IMR-90 (cell line): ENCODE measurements at regions not wholly inside any gene's neighbourhood (a gene's known extent, or its start where the extent isn't known, plus 50 kb on each side); places are given as distances from the start of the nearest gene placed in this dataset.

ENCODE experiments used
- ATAC-seq: fragments of 200-7000 bp; cut with Tn5 transposase; 2 replicates; pipeline ENCODE4 v1.9.1; 2020; ENCODE audit warnings: low read depth, mild to moderate bottlenecking, moderate library complexity
- BruUV-seq: library from RNA; stranded (reverse); fragments of 400-500 nt; replicated peaks from 2 replicates; lab custom pipeline; 2021; lab: Mats Ljungman, UMichigan
- CTCF ChIA-PET: fragments of 300-600 bp; formaldehyde crosslinking; extraction: SDS; loops from one replicate; lab custom pipeline; 2021; ENCODE audit warnings: antibody characterized with exemption; lab: Yijun Ruan, JAX
- POLR2A ChIA-PET: fragments of 300-600 bp; sonication (Branson Sonifier 250); formaldehyde crosslinking; loops from one replicate; lab custom pipeline; 2022; ENCODE audit warnings: antibody characterized with exemption; ENCODE audit not compliant: unreplicated experiment; lab: Charles Lee
- DNase-seq: peaks from one replicate; pipeline ENCODE4 v3.0.0; 2013
- H2AFZ ChIP-seq: replicated peaks from 2 replicates; pipeline ENCODE3; 2013; ENCODE audit warnings: low read length, mild to moderate bottlenecking; ENCODE audit not compliant: poor library complexity
- H2AK5ac ChIP-seq: 2 replicates; pipeline ENCODE4 v1.6.1; 2013; ENCODE audit warnings: low read depth, low read length, inconsistent platforms
- H2AK9ac ChIP-seq: replicated peaks from 2 replicates; pipeline ENCODE3; 2013; ENCODE audit warnings: mild to moderate bottlenecking, low read depth, low read length, moderate library complexity; ENCODE audit not compliant: poor library complexity
- H2BK120ac ChIP-seq: 2 replicates; pipeline ENCODE4 v1.6.1; 2013; ENCODE audit warnings: low read depth, low read length, inconsistent platforms
- H2BK15ac ChIP-seq: 3 replicates; pipeline ENCODE4 v1.6.1; 2013; ENCODE audit warnings: low read depth, low read length, inconsistent platforms
- H2BK20ac ChIP-seq: 2 replicates; pipeline ENCODE4 v1.6.1; 2013; ENCODE audit warnings: low read depth, mild to moderate bottlenecking, inconsistent platforms, low read length, moderate library complexity
- H2BK5ac ChIP-seq: 2 replicates; pipeline ENCODE4 v1.6.1; 2013; ENCODE audit warnings: mild to moderate bottlenecking, low read depth, low read length, inconsistent platforms; ENCODE audit not compliant: poor library complexity, severe bottlenecking
- H3K14ac ChIP-seq: replicated peaks from 2 replicates; pipeline ENCODE4 v1.6.1; 2013; ENCODE audit warnings: low read depth, low read length, inconsistent platforms
- H3K18ac ChIP-seq: 2 replicates; pipeline ENCODE4 v1.6.1; 2013; ENCODE audit warnings: low read depth, low read length, control low read depth
- H3K23ac ChIP-seq: 2 replicates; pipeline ENCODE4 v1.6.1; 2013; ENCODE audit warnings: low read depth, low read length, inconsistent platforms
- H3K27ac ChIP-seq: 2 replicates; pipeline ENCODE4 v1.5.1; 2013; ENCODE audit warnings: mild to moderate bottlenecking, control low read depth, low read length; ENCODE audit not compliant: insufficient read depth
- H3K27me3 ChIP-seq: 2 replicates; pipeline ENCODE4 v1.6.1; 2013; ENCODE audit warnings: low read length; ENCODE audit not compliant: control insufficient read depth, insufficient read depth
- H3K36me3 ChIP-seq: 2 replicates; pipeline ENCODE4 v1.6.1; 2013; ENCODE audit warnings: low read length, mixed read lengths; ENCODE audit not compliant: control insufficient read depth, insufficient read depth
- H3K4ac ChIP-seq: 2 replicates; pipeline ENCODE4 v1.6.1; 2013; ENCODE audit warnings: low read depth, low read length, inconsistent platforms
- H3K4me1 ChIP-seq: 2 replicates; pipeline ENCODE4 v1.6.1; 2013; ENCODE audit warnings: low read length, mixed read lengths; ENCODE audit not compliant: control insufficient read depth, insufficient read depth
- H3K4me2 ChIP-seq: 2 replicates; pipeline ENCODE4 v1.6.1; 2013; ENCODE audit warnings: low read depth, mild to moderate bottlenecking, control low read depth, low read length, moderate library complexity
- H3K4me3 ChIP-seq: 2 replicates; pipeline ENCODE4 v1.5.1; 2013; ENCODE audit warnings: low read depth, mild to moderate bottlenecking, control low read depth, low read length, moderate library complexity; ENCODE audit not compliant: insufficient read depth
- H3K56ac ChIP-seq: 2 replicates; pipeline ENCODE4 v1.6.1; 2013; ENCODE audit warnings: low read length, inconsistent platforms; ENCODE audit not compliant: insufficient read depth; ENCODE audit errors: extremely low read depth
- H3K79me1 ChIP-seq, 2 experiments: 2 replicates each; pipeline ENCODE4 v1.6.1; 2013; ENCODE audit warnings: low read length in 2 of 2, inconsistent platforms in 1 of 2, low read depth in 1 of 2
- H3K9ac ChIP-seq: 2 replicates; pipeline ENCODE4 v1.6.1; 2013; ENCODE audit warnings: low read depth, low read length, control low read depth
- H3K9me1 ChIP-seq: 2 replicates; pipeline ENCODE4 v1.6.1; 2013; ENCODE audit warnings: low read length, inconsistent platforms; ENCODE audit not compliant: insufficient read depth
- H3K9me3 ChIP-seq: 2 replicates; pipeline ENCODE4 v1.6.1; 2013; ENCODE audit warnings: low read length; ENCODE audit not compliant: control insufficient read depth, insufficient read depth
- H4K20me1 ChIP-seq: 2 replicates; pipeline ENCODE4 v1.6.1; 2013; ENCODE audit warnings: low read length, inconsistent platforms; ENCODE audit not compliant: insufficient read depth
- H4K5ac ChIP-seq: 2 replicates; pipeline ENCODE4 v1.6.1; 2013; ENCODE audit warnings: mild to moderate bottlenecking, low read depth, low read length, control low read depth
- H4K8ac ChIP-seq, 2 experiments: 2 replicates each; pipeline ENCODE4 v1.6.1; 2013; ENCODE audit warnings: low read depth in 2 of 2, low read length in 2 of 2, control low read depth in 1 of 2, inconsistent platforms in 1 of 2
- H4K91ac ChIP-seq: 2 replicates; pipeline ENCODE4 v1.6.1; 2013; ENCODE audit warnings: low read depth, low read length, inconsistent platforms; ENCODE audit not compliant: insufficient read depth
- FOS ChIP-seq: fragments of 150-350 bp; IDR thresholded peaks from 2 replicates; pipeline ENCODE4 v1.6.1; 2016; ENCODE audit warnings: low read depth, low read length
- MXI1 ChIP-seq: IDR thresholded peaks from 2 replicates; pipeline ENCODE4 v1.6.1; 2012; ENCODE audit warnings: low read depth, mild to moderate bottlenecking, low read length, moderate library complexity, borderline replicate concordance
- POLR2A ChIP-seq: IDR thresholded peaks from 2 replicates; pipeline ENCODE4 v1.6.1; 2012; ENCODE audit warnings: mild to moderate bottlenecking, low read depth, low read length
- WGBS, 2 experiments: methylation state at CpG; one replicate each; pipeline versions ENCODE4 v1.1.5 to v1.1.7; 2013; ENCODE audit warnings: missing lambda C conversion rate in 2 of 2; ENCODE audit not compliant: insufficient read length in 1 of 2; ENCODE audit errors: extremely low coverage in 2 of 2; 5-methylcytosine and 5-hydroxymethylcytosine counted together
- dilution Hi-C: fragments of 300-500 bp; cut with HindIII; formaldehyde crosslinking; loops from one replicate; pipeline ENCODE4 v1.14.3; 2018; ENCODE audit warnings: low sequenced_read_pairs; ENCODE audit not compliant: unreplicated experiment
- in situ Hi-C: fragments of 300-500 bp; cut with MboI; formaldehyde crosslinking; loops from 3 replicates; pipeline ENCODE4 v1.14.3; 2019; ENCODE audit warnings: low sequenced_read_pairs, inconsistent platforms, mixed read lengths
- intact Hi-C: fragments of 100-400 bp; cut with micrococcal nuclease; formaldehyde crosslinking; loops from 2 replicates; pipeline ENCODE4 v1.10.0; 2022

GRCh38 chr20:56903858-56904257 is 274.8 kb downstream of the TFAP2C start:
- Histone ChIP-seq H2AK9ac (no peak overlapping the region), H3K23ac (no peak overlapping the region), H4K91ac (no peak overlapping the region), H3K27ac (no peak overlapping the region), H2BK15ac (no peak overlapping the region), H3K27me3 (no peaks in the 10 kb centered on the region), H2AFZ (no peak overlapping the region), H3K4ac (no peak overlapping the region), H3K9ac (no peak overlapping the region), H4K8ac (no peak overlapping the region), H2BK5ac (no peak overlapping the region), H2AK5ac (no peak overlapping the region), H3K9me3 (peaks cover 2% of the 10 kb centered on the region), H3K18ac (no peak overlapping the region), H2BK120ac (no peak overlapping the region), H3K4me1 (no peaks in the 10 kb centered on the region), H3K36me3 (no peaks in the 10 kb centered on the region), H3K4me2 (no peak overlapping the region), H4K20me1 (no peaks in the 10 kb centered on the region), H3K14ac (no peak overlapping the region), H2BK20ac (no peak overlapping the region), H3K4me3 (no peak overlapping the region), H3K56ac (no peak overlapping the region), H4K5ac (no peak overlapping the region), H3K9me1 (no peaks in the 10 kb centered on the region), H3K79me1 (no peaks in the 10 kb centered on the region)
- in situ Hi-C loops (no loop called here), intact Hi-C loops (no loop called here), dilution Hi-C loops (no loop called here)
- ChIA-PET POLR2A (no interaction called here), CTCF (no interaction called here)
- ATAC-seq, result no peak
- no TSS peak for BruUV-seq
- WGBS, 2 experiments, result 20% methylated on average over 2 of the region's 4 CpGs; no CpG with 5 or more reads in 1 of the 2 experiments
- DNase-seq, result no peak
- TF ChIP-seq FOS (no peak), POLR2A (no peak), MXI1 (no peak)
